GM19438 (cell line): ENCODE measurements at regions not wholly inside any gene's neighbourhood (a gene's known extent, or its start where the extent isn't known, plus 50 kb on each side); places are given as distances from the start of the nearest gene placed in this dataset.
"Not testable (repeated sequence)": the region's sequence is repeated elsewhere in the genome, so short reads cannot be mapped to it uniquely, and the experiment has no call there.

Source experiments
- ATAC-seq: cut with Tn5 transposase; IDR thresholded peaks from one replicate; pipeline ENCODE4 v1.9.1; 2021; ENCODE audit warnings: low read depth; ENCODE audit not compliant: unreplicated experiment

DNA sequence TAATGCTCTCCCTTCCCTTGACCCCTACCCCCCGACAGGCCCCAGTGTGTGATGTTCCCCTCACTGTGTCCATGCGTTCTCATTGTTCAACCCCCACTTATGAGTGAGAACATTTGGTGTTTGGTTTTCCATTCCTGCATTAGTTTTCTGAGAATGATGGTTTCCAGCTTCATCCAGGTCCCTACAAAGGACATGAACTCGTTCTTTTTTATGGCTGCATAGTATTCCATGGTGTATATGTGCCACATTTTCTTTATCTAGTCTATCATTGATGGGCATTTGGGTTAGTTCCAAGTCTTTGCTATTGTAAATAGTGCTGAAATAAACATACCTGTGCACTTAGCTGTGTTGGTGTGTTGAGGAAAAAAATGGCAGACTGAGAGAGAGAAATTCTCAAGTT, 269.9 kb upstream of the ATP11B start:
- not testable (repeated sequence) for ATAC-seq

DNA sequence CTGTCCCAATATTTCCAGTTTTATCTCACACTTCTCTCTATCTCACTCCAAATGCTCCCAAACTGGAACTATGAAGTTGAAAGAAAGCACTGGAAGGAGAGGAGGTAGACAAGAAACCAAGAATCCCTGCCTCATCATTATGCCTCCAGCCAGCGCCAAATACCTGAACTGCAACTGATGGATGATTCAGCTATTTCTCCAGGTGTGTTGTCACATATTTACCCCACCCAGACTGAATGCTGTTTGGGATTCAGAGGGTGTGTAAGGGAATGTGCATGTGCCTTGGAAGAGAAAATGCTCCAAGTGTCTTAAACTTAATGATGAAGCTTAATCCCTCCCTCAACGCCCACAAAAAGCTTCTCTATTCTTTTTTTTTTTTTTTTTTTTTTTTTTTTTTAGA, 269.5 kb upstream of the ATP11B start:
- ATAC-seq, result no peak

DNA sequence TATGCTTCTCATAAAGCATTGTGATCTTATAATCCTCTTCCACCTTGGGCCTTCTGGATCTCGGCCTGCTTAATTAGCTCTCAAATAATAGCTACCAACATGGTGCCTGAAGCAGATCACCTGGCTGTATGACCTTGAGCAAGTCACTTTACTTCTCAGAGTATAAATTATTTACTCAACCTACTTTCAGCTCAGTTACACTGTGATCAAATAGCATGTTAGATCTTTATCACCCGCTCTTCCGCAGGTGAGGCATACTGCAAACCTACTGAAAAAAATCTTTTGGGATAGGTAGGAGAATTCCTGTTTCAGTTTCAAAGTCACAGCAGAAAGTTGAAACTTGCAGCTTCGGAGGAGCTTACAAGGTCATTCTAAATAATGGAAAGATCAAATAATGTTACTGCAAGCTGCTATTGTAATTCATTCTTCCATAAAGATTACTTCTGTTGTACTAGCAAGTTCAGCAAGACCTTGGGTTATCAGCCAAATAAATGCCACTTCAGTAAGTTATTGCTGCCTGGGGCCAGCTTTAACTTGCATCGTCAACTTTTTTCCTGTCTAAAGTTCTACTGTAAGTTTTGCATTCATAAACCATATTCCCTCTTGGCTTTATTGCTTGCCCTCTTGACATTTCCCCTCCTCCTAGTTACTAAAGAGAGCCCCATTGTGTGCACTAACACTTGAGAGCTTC, 268.4 kb upstream of the ATP11B start:
- ATAC-seq, result no peak

DNA sequence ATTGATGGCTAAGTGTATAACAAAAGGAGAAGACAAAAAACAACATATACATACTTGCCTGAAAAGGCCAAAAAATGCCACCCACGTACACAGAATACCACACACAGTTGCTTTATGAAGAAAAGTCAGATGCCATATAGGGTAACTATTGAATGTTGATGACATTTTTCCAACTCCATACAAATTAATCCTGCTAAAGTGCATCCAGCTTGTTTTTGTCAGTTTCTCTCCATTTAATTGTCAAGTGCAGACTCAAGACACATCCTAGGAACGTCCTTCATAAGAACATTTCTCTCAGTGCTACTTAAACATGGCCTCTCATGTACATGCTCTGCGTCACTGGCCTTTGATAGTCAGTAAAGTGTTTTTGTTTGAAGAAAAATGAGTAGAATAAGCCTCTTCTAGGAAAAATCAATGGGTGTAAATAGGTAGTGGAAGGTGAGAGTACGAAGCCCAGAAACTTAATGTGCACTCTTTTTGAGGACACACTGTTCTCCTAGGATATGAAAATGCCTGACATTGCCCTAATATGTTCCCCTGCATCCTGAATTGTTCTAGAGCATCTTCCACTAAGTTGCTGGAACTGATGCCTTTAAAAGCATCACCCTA, 267.4 kb upstream of the ATP11B start:
- no peak for ATAC-seq

GRCh38 chr3:182527745-182528144, 265.6 kb upstream of the ATP11B start:
- ATAC-seq, result no peak

DNA sequence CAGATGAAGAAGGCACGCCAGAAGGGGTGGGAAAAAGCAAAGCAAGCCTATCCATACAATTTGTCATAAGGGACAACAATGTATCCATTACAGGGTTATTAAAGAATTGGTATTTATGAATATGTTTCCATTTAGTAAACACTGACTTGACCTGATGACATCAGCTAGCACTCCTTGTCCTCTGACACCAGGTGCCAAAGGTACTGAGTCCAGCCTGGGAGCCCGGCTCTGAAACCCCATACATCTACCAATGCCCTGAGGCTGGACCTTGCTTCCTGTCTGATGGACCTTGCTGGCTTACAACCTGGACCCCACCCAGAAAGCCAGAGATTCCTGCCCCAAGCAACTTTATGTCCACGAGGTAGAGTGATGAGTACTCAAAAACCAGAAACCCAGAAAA, 263.0 kb upstream of the ATP11B start:
- no peak for ATAC-seq

DNA sequence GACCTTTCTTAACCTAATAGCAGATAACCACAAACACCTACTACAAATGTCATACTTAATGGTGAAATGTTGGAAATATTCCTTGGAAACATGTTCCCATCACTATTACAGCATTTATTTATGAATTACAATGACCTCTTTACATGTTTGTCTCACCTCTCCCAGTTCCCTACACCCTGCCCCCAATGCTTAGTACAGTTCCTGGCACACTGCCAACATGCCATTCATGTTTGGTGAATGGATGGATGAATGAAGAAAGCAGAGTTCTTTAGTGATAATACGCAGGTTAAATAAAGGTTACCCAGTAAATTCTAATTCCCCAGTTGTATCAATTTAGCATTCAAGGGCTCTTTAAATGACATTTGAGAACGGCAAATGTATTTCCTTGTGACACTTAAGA, 259.9 kb upstream of the ATP11B start:
- no peak for ATAC-seq

GRCh38 chr3:182544542-182544941, 248.8 kb upstream of the ATP11B start:
- no peak for ATAC-seq

DNA sequence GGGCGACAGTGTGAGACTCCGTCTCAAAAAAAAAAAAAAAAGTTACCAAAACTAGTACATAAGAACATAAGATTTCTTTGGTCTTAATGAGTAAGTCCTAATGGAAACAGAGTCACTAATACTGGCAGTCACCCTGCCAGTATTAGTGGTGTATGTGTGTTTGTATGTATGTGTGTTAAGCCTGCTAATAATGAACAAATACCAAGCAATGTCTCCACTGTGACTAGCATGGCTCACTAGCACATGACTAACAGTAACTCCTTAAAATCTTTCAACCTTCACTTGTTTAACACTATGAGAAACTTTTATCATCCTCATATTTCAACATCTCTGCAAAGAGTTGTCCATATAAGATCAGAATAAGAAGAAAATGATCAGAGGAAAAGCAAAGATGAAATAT, 231.0 kb upstream of the ATP11B start:
- no peak for ATAC-seq

- no peak for ATAC-seq
Measured at GRCh38 chr3:182565916-182566796, 227.1 kb upstream of the ATP11B start.

DNA sequence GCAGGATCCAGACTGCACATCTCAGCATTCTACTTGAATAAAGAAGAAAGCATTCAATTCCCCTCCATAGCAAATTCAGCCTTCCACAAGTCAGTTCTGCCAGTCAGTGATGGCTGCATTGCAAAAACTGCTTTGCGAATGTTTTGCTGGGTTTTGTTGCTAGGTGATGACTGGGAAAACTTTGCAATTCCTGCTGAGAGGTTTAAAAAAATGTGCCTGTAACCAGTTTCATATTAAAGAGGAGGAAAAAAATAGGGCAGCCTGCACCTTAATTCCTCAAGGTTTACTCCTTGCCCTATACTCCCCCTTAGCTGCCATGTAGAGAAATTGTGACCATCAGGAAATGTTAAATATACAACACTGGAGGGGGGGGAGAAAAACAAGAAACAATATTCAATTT, 225.6 kb upstream of the ATP11B start:
- ATAC-seq, result no peak

DNA sequence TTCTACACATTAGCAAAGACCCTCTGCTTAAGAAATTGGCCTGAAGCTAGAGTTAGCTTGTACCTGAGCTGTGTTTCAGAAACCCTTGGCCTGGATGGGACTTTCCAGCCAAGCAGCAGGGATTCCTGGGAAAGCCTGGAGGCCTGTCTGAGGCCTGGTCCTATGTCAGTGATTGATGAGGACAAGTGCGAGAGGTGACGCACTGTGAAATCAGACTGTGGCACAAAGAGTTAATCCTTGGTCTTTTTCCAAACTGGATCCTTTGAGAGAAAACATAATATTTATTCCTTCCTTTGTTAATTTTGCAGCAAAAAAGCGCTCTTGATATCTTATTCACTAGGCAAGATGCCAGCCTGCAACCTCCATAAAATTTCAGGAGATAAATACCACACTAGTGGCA, 225.0 kb upstream of the ATP11B start:
- no peak for ATAC-seq

GRCh38 chr3:182568876-182569275, 224.4 kb upstream of the ATP11B start:
- ATAC-seq, result no peak

- ATAC-seq, result no peak
Measured at GRCh38 chr3:182570946-182571594, 222.2 kb upstream of the ATP11B start.

GRCh38 chr3:182575941-182576340, 217.4 kb upstream of the ATP11B start:
- ATAC-seq, result no peak

- no peak for ATAC-seq
Measured at GRCh38 chr3:182583545-182583944, 209.8 kb upstream of the ATP11B start.

DNA sequence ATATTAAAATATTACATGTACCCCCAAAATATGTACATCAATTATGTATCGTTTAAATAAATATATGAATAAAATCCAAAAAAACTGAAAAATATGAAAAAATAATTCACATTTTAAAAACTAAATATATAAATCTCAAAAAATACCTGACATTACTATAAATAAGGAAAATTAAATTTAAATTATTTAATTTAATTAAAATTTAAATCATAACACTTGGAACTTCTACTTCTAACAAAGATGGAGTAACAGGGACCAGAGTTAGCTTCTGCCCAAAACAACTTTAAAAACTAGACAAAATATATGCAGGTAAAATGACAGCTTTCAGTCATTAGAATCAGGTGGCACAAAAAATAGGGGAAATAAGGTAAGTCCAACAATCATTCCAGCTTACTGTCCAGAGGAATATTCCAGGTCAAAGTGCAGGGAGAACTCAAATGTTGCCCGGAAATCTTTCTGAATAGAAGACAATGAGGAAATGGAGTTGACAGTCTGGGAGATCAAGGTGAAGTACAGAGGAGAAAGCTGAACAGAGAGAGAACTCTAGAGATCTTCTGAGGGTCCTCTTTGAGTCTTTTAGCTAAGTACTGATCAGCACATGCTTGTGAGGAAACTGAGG, 207.7 kb upstream of the ATP11B start:
- no peak for ATAC-seq

DNA sequence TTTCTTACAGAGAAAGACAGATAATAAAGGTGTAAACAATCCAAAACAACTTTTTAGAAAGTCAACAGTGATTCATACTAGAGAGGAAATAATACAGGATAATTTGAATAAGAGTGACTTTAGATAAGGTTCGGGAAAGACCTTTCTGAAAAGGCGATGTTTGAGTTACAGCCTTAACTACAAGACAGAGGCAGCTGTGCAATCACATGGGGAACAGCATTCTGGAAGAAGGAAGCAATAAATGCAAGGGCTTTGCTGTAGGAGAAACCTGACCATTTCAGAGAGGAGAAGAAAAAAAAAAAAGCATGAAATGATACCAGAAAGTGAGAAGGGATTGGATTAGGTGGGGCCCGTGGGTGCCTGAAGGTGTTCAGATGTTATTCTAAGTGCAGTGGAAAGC, 200.6 kb upstream of the ATP11B start:
- ATAC-seq, result no peak

GRCh38 chr3:182596676-182597410, 196.5 kb upstream of the ATP11B start:
- ATAC-seq, result no peak

DNA sequence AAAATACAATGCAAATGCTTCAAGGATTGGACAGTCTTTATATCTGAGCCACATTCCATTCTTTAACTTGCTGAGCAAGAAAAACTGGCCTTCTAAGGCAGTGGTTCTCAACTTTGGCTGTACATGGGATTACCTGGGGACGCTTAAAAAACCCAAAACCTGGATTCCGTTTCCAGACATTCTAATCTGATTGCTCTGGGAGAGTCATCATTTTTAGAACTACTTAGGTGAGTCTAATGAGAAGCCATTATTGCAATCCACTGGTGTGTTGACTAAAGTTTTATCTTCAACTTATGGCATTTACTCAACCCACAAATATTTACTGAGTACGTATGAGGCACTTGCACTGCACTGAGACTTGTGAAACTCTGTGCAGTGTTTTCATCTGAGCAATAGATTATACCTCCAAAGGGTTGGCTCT, 195.7 kb upstream of the ATP11B start:
- no peak for ATAC-seq
